Upper lobe of right lung (tissue), 1 donor: ENCODE measurements at regions not wholly inside any gene's neighbourhood (a gene's known extent, or its start where the extent isn't known, plus 50 kb on each side); places are given as distances from the start of the nearest gene placed in this dataset.
"Not testable (repeated sequence)": the region's sequence is repeated elsewhere in the genome, so short reads cannot be mapped to it uniquely, and the experiment has no call there.

Experiments used
- ATAC-seq: fragments of 200-7000 bp; cut with Tn5 transposase; one replicate; pipeline ENCODE4 v1.9.1; 2020; ENCODE audit warnings: mild to moderate bottlenecking, moderate library complexity
- DNase-seq: peaks from one replicate; pipeline ENCODE4 v3.0.0-alpha.2; 2020
- H3K27ac ChIP-seq: fragments of 200-600 bp; one replicate; pipeline ENCODE4 v1.8.0; 2022
- H3K27me3 ChIP-seq: fragments of 200-600 bp; one replicate; pipeline ENCODE4 v1.8.0; 2022; ENCODE audit warnings: mild to moderate bottlenecking
- H3K36me3 ChIP-seq: fragments of 200-600 bp; one replicate; pipeline ENCODE4 v1.8.0; 2022
- H3K4me1 ChIP-seq: fragments of 200-600 bp; one replicate; pipeline ENCODE4 v1.8.0; 2022
- H3K4me3 ChIP-seq: fragments of 200-600 bp; one replicate; pipeline ENCODE4 v1.8.0; 2022; ENCODE audit warnings: mild to moderate bottlenecking
- H3K9me3 ChIP-seq: fragments of 200-600 bp; one replicate; pipeline ENCODE4 v1.8.0; 2022
- intact Hi-C: fragments of 100-400 bp; cut with DNase I; formaldehyde crosslinking; loops from one replicate; pipeline ENCODE4 v1.11.0; 2022
- TF ChIP-seq, protein P1 (sequence below): fragments of 200-600 bp; IDR thresholded peaks from one replicate; pipeline ENCODE4 v1.8.0; 2022; ENCODE audit warnings: antibody characterized with exemption
- donor health status: DM: no; HTN: yes; CAD: no; lungs with severe emphysema.

DNA sequence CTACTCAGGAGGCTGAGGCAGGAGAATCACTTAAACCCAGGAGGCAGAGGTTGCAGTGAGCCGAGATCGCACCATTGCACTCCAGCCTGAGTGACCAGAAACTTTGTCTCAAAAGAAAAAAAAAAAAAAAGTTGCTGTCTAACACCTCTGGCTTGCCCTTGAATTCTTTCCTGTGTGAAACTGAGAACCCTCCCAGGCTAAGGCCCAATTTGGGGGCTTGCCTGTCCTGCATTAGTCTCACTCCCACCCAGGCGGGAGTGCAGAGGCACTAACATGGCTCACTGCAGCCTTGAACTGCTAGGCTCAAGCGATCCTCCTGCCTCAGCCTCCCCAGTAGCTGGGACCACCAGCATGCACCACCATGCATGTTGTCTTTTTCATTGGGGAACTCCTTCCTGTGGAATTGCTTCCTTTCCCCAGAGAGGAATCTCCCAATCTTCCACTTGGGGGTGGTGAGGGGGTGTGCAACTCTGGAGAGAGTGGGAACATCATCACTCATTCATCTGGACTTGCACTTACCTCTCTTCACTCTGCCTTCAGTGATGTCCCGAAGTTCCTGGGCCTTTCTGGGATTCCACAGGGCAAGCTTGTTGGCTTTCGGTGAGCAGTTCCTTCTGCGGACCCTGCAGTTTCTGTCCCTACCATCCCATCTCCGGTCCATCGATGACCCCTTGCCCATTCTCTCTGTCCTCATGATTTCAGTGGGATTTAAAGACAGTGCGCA, 62.1 kb upstream of the CREB3L1 start:
- TF ChIP-seq, protein P1, sequence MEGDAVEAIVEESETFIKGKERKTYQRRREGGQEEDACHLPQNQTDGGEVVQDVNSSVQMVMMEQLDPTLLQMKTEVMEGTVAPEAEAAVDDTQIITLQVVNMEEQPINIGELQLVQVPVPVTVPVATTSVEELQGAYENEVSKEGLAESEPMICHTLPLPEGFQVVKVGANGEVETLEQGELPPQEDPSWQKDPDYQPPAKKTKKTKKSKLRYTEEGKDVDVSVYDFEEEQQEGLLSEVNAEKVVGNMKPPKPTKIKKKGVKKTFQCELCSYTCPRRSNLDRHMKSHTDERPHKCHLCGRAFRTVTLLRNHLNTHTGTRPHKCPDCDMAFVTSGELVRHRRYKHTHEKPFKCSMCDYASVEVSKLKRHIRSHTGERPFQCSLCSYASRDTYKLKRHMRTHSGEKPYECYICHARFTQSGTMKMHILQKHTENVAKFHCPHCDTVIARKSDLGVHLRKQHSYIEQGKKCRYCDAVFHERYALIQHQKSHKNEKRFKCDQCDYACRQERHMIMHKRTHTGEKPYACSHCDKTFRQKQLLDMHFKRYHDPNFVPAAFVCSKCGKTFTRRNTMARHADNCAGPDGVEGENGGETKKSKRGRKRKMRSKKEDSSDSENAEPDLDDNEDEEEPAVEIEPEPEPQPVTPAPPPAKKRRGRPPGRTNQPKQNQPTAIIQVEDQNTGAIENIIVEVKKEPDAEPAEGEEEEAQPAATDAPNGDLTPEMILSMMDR: no peak
- H3K9me3 ChIP-seq: no peaks in the 10 kb centered on the region
- H3K4me1 ChIP-seq: no peaks in the 10 kb centered on the region
- H3K4me3 ChIP-seq: no peak overlapping the region
- no peaks in the 10 kb centered on the region for H3K36me3 ChIP-seq
- no peak overlapping the region for H3K27ac ChIP-seq
- H3K27me3 ChIP-seq: no peaks in the 10 kb centered on the region
- ATAC-seq: no peak
- intact Hi-C loops: no loop called here
- no peak for DNase-seq

DNA sequence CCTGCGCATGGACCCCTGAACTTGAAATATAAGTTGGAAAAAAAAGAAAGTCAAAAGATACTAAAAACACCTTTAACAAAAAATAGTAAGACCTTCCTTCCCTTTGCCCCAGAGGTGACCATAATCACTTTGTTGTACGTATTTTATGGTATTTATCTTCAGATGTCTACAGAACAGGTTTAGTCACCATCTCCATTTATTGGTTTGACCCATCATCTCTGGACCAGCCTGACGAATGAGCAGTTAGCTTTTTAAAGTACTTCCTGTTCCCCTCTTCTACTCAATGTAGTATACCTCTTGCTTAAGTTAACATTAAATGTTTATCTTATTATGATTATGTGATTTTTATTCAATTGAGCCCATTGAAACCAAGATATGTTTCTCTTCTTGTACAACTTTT, 64.7 kb upstream of the CREB3L1 start:
- Histone ChIP-seq H3K4me1 (no peaks in the 10 kb centered on the region), H3K9me3 (no peaks in the 10 kb centered on the region), H3K27ac (no peak overlapping the region), H3K36me3 (no peaks in the 10 kb centered on the region), H3K4me3 (no peak overlapping the region), H3K27me3 (no peaks in the 10 kb centered on the region)
- TF ChIP-seq, protein P1: no peak
- DNase-seq: no peak
- intact Hi-C loops: no loop called here
- ATAC-seq: no peak

DNA sequence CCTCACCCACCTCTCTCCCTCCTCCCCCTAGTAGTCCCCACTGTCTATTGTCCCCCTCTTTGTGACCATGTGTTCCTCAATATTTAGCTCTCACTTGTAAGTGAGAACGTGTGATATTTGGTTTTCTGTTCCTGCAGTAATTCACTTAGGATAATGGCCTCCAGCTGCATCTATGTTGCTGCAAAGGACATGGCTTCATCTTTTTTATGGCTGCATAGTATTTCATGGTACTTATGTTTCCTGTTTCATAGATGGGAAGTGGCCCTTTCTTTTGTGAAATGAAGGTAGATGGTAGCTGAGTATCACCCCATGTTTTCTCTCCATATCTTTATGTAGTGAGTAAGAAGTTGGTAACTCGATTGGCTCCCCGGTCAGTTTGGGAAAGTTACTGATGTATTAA, 66.6 kb upstream of the CREB3L1 start:
- H3K9me3 ChIP-seq: no peaks in the 10 kb centered on the region
- H3K27ac ChIP-seq: no peak overlapping the region
- H3K4me1 ChIP-seq: no peaks in the 10 kb centered on the region
- DNase-seq (no peak), ATAC-seq (no peak)
- H3K27me3 ChIP-seq: no peaks in the 10 kb centered on the region
- intact Hi-C loops: no loop called here
- H3K4me3 ChIP-seq: no peak overlapping the region
- TF ChIP-seq, protein P1: no peak
- H3K36me3 ChIP-seq: no peaks in the 10 kb centered on the region

DNA sequence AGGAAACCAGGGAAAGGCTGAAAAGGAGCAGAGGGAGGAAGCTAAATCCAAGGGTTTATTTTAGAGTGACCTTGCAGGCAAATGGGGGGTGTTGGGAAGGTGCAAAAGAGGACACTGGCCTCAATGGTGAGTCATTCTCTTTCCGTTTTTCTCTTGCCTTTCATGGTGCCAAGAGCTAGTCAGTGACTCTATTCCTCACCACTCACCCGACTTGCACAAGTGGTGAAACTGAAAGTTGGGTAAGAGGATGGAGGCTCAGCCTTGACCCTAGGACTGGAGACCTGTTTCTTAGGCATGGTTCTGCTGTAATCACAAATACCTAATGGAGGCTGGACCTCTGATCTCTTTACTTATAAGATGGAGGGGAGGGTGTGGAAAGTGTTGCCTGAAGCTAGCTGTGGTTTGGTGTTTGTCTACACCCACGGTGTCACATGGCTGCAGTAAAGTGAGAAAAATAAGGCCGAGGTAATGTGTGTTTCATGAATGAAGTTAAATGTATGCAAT, 67.3 kb upstream of the CREB3L1 start:
- no peaks in the 10 kb centered on the region for H3K36me3 ChIP-seq
- intact Hi-C loops: no loop called here
- H3K4me1 ChIP-seq: no peaks in the 10 kb centered on the region
- H3K27me3 ChIP-seq: no peaks in the 10 kb centered on the region
- DNase-seq: no peak
- peak; percentile 80 for ATAC-seq
- no peaks in the 10 kb centered on the region for H3K9me3 ChIP-seq
- no peak overlapping the region for H3K27ac ChIP-seq
- TF ChIP-seq, protein P1: no peak
- H3K4me3 ChIP-seq: no peak overlapping the region

GRCh38 chr11:46209624-46210023, 67.8 kb upstream of the CREB3L1 start:
- H3K36me3 ChIP-seq, H3K4me3 ChIP-seq, intact Hi-C loops, DNase-seq, H3K9me3 ChIP-seq, ATAC-seq, H3K4me1 ChIP-seq, H3K27me3 ChIP-seq, H3K27ac ChIP-seq: not testable (repeated sequence)

- intact Hi-C loops: no loop called here
- no peak for ATAC-seq
- Histone ChIP-seq H3K27me3 (no peaks in the 10 kb centered on the region), H3K36me3 (no peaks in the 10 kb centered on the region), H3K9me3 (no peaks in the 10 kb centered on the region), H3K4me3 (no peak overlapping the region), H3K27ac (no peak overlapping the region), H3K4me1 (no peaks in the 10 kb centered on the region)
- no peak for DNase-seq
- TF ChIP-seq, protein P1: no peak
Observed at GRCh38 chr11:46208803-46209202, 68.7 kb upstream of the CREB3L1 start.
